ENCODE measurements at regions not wholly inside any gene's neighbourhood (a gene's known extent, or its start where the extent isn't known, plus 50 kb on each side); places are given as distances from the start of the nearest gene placed in this dataset.

- TF ChIP-seq, protein P1, sequence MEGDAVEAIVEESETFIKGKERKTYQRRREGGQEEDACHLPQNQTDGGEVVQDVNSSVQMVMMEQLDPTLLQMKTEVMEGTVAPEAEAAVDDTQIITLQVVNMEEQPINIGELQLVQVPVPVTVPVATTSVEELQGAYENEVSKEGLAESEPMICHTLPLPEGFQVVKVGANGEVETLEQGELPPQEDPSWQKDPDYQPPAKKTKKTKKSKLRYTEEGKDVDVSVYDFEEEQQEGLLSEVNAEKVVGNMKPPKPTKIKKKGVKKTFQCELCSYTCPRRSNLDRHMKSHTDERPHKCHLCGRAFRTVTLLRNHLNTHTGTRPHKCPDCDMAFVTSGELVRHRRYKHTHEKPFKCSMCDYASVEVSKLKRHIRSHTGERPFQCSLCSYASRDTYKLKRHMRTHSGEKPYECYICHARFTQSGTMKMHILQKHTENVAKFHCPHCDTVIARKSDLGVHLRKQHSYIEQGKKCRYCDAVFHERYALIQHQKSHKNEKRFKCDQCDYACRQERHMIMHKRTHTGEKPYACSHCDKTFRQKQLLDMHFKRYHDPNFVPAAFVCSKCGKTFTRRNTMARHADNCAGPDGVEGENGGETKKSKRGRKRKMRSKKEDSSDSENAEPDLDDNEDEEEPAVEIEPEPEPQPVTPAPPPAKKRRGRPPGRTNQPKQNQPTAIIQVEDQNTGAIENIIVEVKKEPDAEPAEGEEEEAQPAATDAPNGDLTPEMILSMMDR (IDR thresholded peaks at IDR 0.05; ENCODE audit: extremely low read depth in 1 of 2, insufficient read depth in 1 of 2, low read depth in 1 of 2, low read length in 2 of 2), result no peak
- no peak for TF ChIP-seq POLR2AphosphoS5 (IDR thresholded peaks at IDR 0.05; ENCODE audit: insufficient read depth, low read depth, low read length)
- no peak for TF ChIP-seq MAX (IDR thresholded peaks at IDR 0.05; ENCODE audit: insufficient read depth, insufficient read length)
- TF ChIP-seq POLR2A (IDR thresholded peaks at IDR 0.05; ENCODE audit: low read depth, low read length), result no peak
- no peak for TF ChIP-seq EZH2 (IDR thresholded peaks at IDR 0.05; ENCODE audit: borderline replicate concordance, low read depth, low read length, severe bottlenecking)
- TF ChIP-seq FOS (IDR thresholded peaks at IDR 0.05; ENCODE audit: borderline replicate concordance, insufficient read depth, low read length), result no peak
Observed at GRCh38 chr6:112883095-112883494, 536.0 kb downstream of the RFPL4B start.

Measured in endothelial cell of umbilical vein (primary cell).